Spinal cord (tissue), 9 donors: ENCODE measurements at regions not wholly inside any gene's neighbourhood (a gene's known extent, or its start where the extent isn't known, plus 50 kb on each side); places are given as distances from the start of the nearest gene placed in this dataset.
"Not testable (repeated sequence)": the region's sequence is repeated elsewhere in the genome, so short reads cannot be mapped to it uniquely, and the experiment has no call there.

Source experiments
- DNase-seq, 6 donors: peaks; one replicate each; pipeline versions ENCODE4 v3.0.0 to v3.0.0-alpha.2; 2013 to 2015; ENCODE audit warnings: low spot score in 6 of 6, low read depth in 4 of 6
- H3K27ac ChIP-seq: one replicate; pipeline ENCODE4 v1.5.1; 2013; ENCODE audit warnings: low read depth, low read length, control low read depth
- H3K27me3 ChIP-seq: one replicate; pipeline ENCODE4 v1.6.1; 2013; ENCODE audit warnings: low read length; ENCODE audit not compliant: control insufficient read depth, insufficient read depth
- H3K36me3 ChIP-seq: one replicate; pipeline ENCODE4 v1.6.1; 2013; ENCODE audit warnings: low read length; ENCODE audit not compliant: control insufficient read depth, insufficient read depth
- H3K4me1 ChIP-seq: one replicate; pipeline ENCODE4 v1.6.1; 2013; ENCODE audit warnings: low read length; ENCODE audit not compliant: control insufficient read depth, insufficient read depth
- H3K4me3 ChIP-seq: one replicate; pipeline ENCODE4 v1.5.1; 2013; ENCODE audit warnings: low read depth, low read length, control low read depth
- H3K9me3 ChIP-seq: one replicate; pipeline ENCODE4 v1.6.1; 2013; ENCODE audit warnings: low read length; ENCODE audit not compliant: control insufficient read depth, insufficient read depth
- WGBS: methylation state at CpG from one replicate; pipeline ENCODE4 v1.1.5; 2013; ENCODE audit warnings: missing lambda C conversion rate; ENCODE audit not compliant: insufficient coverage; 5-methylcytosine and 5-hydroxymethylcytosine counted together
- donor health status: healthy.

DNA sequence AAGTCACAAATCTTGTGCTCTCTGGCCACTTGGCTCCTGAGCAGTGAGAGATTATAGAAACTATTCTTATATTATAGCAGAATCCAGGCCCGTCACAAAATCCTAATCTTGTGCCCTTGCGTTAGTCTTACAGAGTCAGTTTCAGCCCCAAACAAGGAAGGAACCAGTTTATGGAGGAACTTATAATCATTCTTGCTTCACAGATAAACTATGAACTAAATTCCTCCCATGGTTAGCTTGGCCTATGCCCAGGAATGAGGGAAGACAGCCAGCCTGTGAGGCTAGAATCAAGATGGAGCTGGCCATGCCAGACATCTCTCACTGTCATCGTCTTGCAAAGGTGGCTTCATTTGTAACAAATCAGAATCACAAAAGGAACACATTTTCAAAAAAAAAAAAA lies 199.7 kb upstream of the PITRM1 start:
- WGBS: 100% methylated on average over 2 of the region's 3 CpGs
- H3K36me3 ChIP-seq: no peaks in the 10 kb centered on the region
- H3K27ac ChIP-seq: no peak overlapping the region
- no peak overlapping the region for H3K4me3 ChIP-seq
- no peaks in the 10 kb centered on the region for H3K27me3 ChIP-seq
- H3K9me3 ChIP-seq: no peaks in the 10 kb centered on the region
- DNase-seq: no peak
- H3K4me1 ChIP-seq: no peaks in the 10 kb centered on the region

DNA sequence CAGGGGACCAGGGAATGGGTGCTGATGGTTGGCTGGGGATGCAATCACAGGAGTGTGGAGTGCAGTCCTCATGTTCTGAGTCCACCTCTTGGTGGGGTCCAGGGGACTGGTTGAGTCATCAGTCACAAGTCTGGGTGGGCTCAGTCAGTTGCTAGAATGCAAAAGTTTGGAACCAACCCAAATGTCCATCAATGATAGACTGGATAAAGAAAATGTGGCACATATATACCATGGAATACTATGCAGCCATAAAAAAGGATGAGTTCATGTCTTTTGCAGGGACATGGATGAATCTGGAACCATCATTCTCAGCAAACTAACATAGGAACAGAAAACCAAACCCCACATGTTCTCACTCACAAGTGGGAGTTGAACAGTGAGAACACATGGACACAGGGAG lies 199.0 kb upstream of the PITRM1 start:
- H3K4me3 ChIP-seq, DNase-seq, H3K9me3 ChIP-seq, H3K36me3 ChIP-seq, H3K27me3 ChIP-seq, H3K27ac ChIP-seq, H3K4me1 ChIP-seq: not testable (repeated sequence)

DNA sequence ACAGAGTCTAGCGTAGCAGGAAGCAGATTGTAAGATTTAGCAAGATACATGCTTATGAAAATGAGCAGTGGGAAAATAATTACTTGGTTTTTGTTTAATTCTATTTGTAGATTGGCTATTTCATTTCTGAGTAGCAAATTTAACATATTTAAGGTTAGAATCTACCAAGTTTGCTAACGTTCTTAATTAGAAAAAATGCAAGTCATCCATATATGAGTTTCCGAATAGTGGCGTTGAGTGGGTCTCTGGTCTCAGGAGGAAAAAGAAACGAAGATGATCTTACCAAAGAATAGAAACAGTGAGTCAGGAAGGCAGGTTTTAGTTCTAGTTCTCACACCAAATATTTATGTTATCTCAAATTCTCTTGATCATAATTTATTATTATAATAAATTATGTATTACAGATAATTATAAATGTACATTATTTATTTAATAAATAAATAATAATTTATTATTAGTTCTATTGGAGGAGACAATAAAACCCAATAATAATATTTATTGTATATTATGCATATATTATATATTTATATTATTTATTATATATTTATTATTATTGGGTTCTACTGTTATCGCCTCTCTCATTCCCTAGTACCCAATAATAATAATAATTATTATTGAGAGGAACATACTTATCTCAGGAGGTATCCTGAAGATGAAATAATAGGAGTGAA lies 194.3 kb upstream of the PITRM1 start:
- DNase-seq: no peak
- Histone ChIP-seq H3K9me3 (peaks cover 5% of the 10 kb centered on the region), H3K27me3 (no peaks in the 10 kb centered on the region), H3K27ac (no peak overlapping the region), H3K4me3 (no peak overlapping the region), H3K4me1 (no peaks in the 10 kb centered on the region), H3K36me3 (no peaks in the 10 kb centered on the region)
- WGBS: no CpG with 5 or more reads among the region's 6 CpGs

DNA sequence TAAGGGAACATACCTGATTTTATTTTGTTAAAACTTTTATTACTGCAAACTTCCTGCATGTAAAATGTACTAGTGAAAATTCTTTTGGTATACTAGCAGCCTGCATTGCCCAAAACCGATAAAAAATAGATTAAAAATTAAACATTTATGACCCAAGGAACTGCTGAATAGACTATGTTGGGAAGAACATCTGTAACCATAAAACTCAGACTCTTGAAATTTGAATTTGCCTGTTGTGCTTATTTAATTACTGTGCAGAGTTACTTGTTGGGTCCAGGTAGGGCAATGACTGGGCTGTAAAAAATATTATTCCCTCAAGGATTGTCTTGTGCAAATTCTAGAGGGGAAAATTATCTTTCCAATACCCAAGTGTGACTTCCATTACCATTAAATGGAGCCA lies 193.5 kb upstream of the PITRM1 start:
- H3K27ac ChIP-seq: no peak overlapping the region
- H3K9me3 ChIP-seq: peaks cover 9% of the 10 kb centered on the region
- no CpG with 5 or more reads among the region's 1 CpG for WGBS
- no peaks in the 10 kb centered on the region for H3K27me3 ChIP-seq
- H3K4me1 ChIP-seq: no peaks in the 10 kb centered on the region
- DNase-seq: peak in 1 of 6 donors; percentile 77
- no peaks in the 10 kb centered on the region for H3K36me3 ChIP-seq
- no peak overlapping the region for H3K4me3 ChIP-seq

DNA sequence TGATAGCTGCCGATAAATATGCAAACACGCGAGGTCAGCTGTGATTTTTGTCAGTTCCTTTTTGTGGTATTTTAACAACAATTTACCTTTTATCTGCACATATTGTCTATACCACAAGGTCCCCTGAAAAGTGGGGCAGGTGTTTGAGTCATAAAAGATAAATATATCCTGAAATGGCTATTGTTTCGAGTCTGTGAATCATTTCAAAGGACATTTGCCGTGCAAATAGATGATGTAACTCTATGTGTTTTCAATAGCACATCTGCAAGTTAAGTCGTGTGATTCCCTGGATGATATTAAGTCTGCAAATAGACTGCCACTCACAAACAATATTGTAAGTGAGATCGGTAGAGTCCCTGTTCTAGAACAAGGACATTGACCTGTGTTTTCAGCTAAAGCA lies 193.0 kb upstream of the PITRM1 start:
- Histone ChIP-seq H3K9me3 (peaks cover 9% of the 10 kb centered on the region), H3K27me3 (no peaks in the 10 kb centered on the region), H3K36me3 (no peaks in the 10 kb centered on the region), H3K4me1 (no peaks in the 10 kb centered on the region), H3K27ac (no peak overlapping the region), H3K4me3 (no peak overlapping the region)
- no peak for DNase-seq
- WGBS: 50% methylated on average over 1 of the region's 7 CpGs

DNA sequence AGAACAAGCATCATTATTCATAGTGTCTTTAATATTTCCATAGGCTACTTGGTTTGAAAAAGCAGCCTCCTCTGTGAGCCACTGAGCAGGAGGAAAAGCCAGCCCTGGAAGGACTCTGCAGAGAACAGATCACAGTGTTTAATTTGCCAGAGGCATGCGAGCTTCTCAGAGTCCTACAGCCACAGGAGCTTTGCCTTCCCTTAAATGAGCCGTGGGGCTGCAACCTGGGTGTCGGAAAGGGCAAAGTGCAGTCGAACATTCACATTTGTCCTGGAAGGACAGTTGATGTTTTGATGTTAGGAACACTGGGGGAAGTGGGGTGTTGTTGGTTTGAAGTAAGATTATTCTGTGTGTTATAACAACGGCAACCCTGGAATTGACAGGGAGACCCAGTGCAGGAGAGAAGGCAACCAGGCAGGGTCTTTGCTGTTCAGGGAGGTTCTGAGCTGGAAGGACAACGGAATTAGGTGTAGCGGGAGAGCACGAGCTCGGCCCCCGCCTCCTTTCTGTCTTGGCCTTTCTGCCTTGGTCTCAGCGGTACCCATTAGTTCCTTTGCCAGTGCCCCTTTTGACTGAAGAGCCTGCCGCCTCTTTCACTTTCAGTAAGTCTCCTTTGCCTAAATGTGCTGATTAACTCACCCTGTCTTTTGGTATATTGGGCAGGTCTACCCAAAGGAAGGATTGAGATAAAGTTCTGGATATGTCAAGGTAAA lies 192.3 kb upstream of the PITRM1 start:
- Histone ChIP-seq H3K4me3 (no peak overlapping the region), H3K27me3 (no peaks in the 10 kb centered on the region), H3K36me3 (no peaks in the 10 kb centered on the region), H3K9me3 (peaks cover 9% of the 10 kb centered on the region), H3K4me1 (no peaks in the 10 kb centered on the region), H3K27ac (no peak overlapping the region)
- WGBS: 78% methylated on average over 11 of the region's 12 CpGs
- DNase-seq: no peak

DNA sequence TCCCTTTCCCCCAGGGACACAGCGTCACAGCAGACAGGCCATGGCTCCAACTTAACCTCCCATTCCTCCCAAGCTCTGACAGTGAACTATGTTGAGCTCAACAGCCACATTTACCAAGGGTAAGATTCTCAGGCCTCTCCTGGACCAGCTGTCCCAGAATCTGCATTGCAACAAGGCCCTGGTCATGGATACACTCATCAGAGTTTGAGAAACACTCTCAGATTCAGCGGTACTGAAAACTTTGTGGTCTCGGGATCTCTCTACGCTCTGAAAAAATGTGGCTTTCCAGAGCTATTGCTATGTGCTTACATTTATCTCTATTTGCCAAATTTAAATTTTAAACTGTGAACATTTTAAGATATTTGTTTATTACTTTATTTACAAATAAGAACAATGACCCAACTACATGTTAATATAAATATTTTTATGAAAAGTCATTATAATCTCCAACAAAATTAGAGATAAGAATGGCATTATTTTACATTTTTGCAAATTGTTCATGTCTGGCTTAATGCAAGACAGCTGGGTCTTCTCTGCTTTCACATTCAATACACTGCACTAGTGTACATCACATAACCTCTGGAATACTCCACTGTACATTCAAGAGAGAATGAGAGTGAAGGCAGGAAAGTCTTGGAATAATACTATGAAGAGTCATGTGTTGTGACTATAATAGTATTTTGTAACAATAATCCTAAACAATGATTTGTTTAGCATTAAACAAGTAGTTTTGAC lies 190.9 kb upstream of the PITRM1 start:
- H3K36me3 ChIP-seq: no peaks in the 10 kb centered on the region
- H3K4me3 ChIP-seq: no peak overlapping the region
- no peaks in the 10 kb centered on the region for H3K4me1 ChIP-seq
- H3K27ac ChIP-seq: no peak overlapping the region
- H3K27me3 ChIP-seq: no peaks in the 10 kb centered on the region
- 100% methylated on average over 1 of the region's 4 CpGs for WGBS
- H3K9me3 ChIP-seq: peaks cover 9% of the 10 kb centered on the region
- DNase-seq: no peak

DNA sequence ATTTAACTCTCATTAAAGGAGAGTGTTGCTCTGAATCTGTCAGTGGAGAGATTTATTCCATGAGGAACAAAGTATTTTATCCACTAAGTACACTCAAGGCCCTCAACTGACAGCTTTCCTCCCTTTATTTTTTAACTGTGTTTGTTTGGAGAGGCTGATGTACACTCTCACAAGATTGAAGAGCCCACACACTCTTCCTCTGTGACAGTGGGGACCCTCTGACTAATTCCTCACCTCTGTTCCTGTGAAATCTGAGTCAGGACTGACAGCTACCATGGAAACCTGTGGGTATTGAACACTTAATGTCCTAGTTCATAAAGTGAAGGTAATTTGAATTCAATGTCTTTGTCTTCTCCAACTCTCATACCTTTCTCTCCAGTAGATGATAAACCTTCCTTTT lies 189.8 kb upstream of the PITRM1 start:
- Histone ChIP-seq H3K27ac (no peak overlapping the region), H3K27me3 (no peaks in the 10 kb centered on the region), H3K4me1 (no peaks in the 10 kb centered on the region), H3K4me3 (no peak overlapping the region), H3K36me3 (no peaks in the 10 kb centered on the region), H3K9me3 (peaks cover 9% of the 10 kb centered on the region)
- no peak for DNase-seq

DNA sequence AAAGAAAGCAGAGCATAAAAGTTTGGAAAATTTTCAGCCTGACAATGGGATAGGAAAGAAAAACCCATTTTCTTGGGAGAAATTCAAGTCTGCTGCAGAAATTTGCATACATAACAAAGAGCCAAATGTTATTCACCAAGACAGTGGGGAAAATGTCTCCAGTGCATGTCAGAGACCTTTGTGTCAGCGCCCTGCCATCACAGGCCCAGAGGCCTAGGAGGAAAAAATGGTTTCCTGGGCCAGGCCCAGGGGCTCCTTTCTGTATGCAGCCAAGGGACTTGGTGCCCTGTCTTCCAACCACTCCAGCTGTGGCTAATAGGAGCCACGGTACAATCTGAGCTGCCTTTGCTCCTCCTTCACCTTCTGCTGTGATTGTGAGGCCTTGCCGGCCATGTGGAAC lies 189.1 kb upstream of the PITRM1 start:
- 92% methylated on average over 2 of the region's 3 CpGs for WGBS

DNA sequence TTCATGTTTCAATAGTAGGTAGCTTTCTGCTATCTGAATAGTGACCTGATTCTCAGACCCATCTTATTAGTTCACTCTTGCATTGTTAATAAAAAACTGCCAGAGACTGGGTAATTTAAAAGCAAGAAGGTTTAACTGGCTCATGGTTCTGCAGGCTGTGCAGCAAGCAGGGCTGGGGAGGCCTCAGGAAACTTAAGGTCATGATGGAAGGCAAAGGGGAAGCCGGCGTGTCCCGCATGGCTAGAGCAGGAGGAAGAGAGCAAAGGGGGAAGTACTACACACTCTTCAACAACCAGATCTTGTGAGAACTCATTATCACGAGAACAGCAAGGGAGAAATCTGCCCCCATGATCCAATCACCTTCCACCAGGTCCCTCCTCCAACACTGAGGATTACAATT lies 185.2 kb upstream of the PITRM1 start:
- no peaks in the 10 kb centered on the region for H3K36me3 ChIP-seq
- H3K27ac ChIP-seq: no peak overlapping the region
- peaks cover 9% of the 10 kb centered on the region for H3K9me3 ChIP-seq
- no peak for DNase-seq
- H3K4me3 ChIP-seq: no peak overlapping the region
- no peaks in the 10 kb centered on the region for H3K4me1 ChIP-seq
- H3K27me3 ChIP-seq: no peaks in the 10 kb centered on the region
- no CpG with 5 or more reads among the region's 4 CpGs for WGBS

More for the DNA sequence above, 189.1 kb upstream of the PITRM1 start:
- H3K9me3 ChIP-seq: peaks cover 9% of the 10 kb centered on the region
- no peaks in the 10 kb centered on the region for H3K27me3 ChIP-seq
- no peaks in the 10 kb centered on the region for H3K4me1 ChIP-seq
- H3K4me3 ChIP-seq: no peak overlapping the region
- DNase-seq: no peak
- no peaks in the 10 kb centered on the region for H3K36me3 ChIP-seq
- no peak overlapping the region for H3K27ac ChIP-seq
